HG03280 (cell line): ENCODE measurements at regions not wholly inside any gene's neighbourhood (a gene's known extent, or its start where the extent isn't known, plus 50 kb on each side); places are given as distances from the start of the nearest gene placed in this dataset.

Experiments
- ATAC-seq: cut with Tn5 transposase; IDR thresholded peaks from one replicate; pipeline ENCODE4 v1.9.1; 2021; ENCODE audit warnings: mild to moderate bottlenecking, moderate library complexity; ENCODE audit not compliant: unreplicated experiment

- no peak for ATAC-seq
Measured at GRCh38 chr1:81126989-81127581, 673.6 kb upstream of the ADGRL2 start.

- no peak for ATAC-seq
Measured at GRCh38 chr1:81125672-81126071, 675.1 kb upstream of the ADGRL2 start.

GRCh38 chr1:81121306-81121705 lies 679.4 kb upstream of the ADGRL2 start:
- ATAC-seq, result no peak

- ATAC-seq, result no peak
Measured at GRCh38 chr1:81119319-81119718, 681.4 kb upstream of the ADGRL2 start.

- no peak for ATAC-seq
Measured at GRCh38 chr1:81118550-81118949, 682.2 kb upstream of the ADGRL2 start.

- ATAC-seq, result no peak
Measured at GRCh38 chr1:81115422-81115821, 685.3 kb upstream of the ADGRL2 start.

GRCh38 chr1:81114191-81114590 lies 686.5 kb upstream of the ADGRL2 start:
- ATAC-seq, result no peak

- ATAC-seq, result no peak
Measured at GRCh38 chr1:81113688-81114087, 687.0 kb upstream of the ADGRL2 start.

- ATAC-seq, result no peak
Measured at GRCh38 chr1:81111818-81112217, 688.9 kb upstream of the ADGRL2 start.

- ATAC-seq, result no peak
Measured at GRCh38 chr1:81109038-81109437, 691.7 kb upstream of the ADGRL2 start.

- ATAC-seq, result no peak
Measured at GRCh38 chr1:81097860-81098259, 702.9 kb upstream of the ADGRL2 start.

- ATAC-seq, result no peak
Measured at GRCh38 chr1:81073580-81073979, 727.2 kb upstream of the ADGRL2 start.

GRCh38 chr1:81071969-81072753 lies 728.6 kb upstream of the ADGRL2 start:
- ATAC-seq, result no peak

GRCh38 chr1:81071072-81071858 lies 729.5 kb upstream of the ADGRL2 start:
- ATAC-seq, result no peak

- no peak for ATAC-seq
Measured at GRCh38 chr1:81069856-81070255, 730.9 kb upstream of the ADGRL2 start.

GRCh38 chr1:81068726-81069125 lies 732.0 kb upstream of the ADGRL2 start:
- ATAC-seq, result no peak

GRCh38 chr1:81053826-81054225 lies 746.9 kb upstream of the ADGRL2 start:
- no peak for ATAC-seq

- ATAC-seq, result no peak
Measured at GRCh38 chr1:81052162-81052561, 748.6 kb upstream of the ADGRL2 start.

GRCh38 chr1:81050390-81050789 lies 750.3 kb upstream of the ADGRL2 start:
- no peak for ATAC-seq

- no peak for ATAC-seq
Measured at GRCh38 chr1:81044708-81045107, 756.0 kb upstream of the ADGRL2 start.

GRCh38 chr1:81042225-81042624 lies 758.5 kb upstream of the ADGRL2 start:
- ATAC-seq, result no peak

- ATAC-seq, result no peak
Measured at GRCh38 chr1:81034291-81034690, 766.4 kb upstream of the ADGRL2 start.
